CD4-positive, alpha-beta T cell (primary cell): ENCODE measurements at regions not wholly inside any gene's neighbourhood (a gene's known extent, or its start where the extent isn't known, plus 50 kb on each side); places are given as distances from the start of the nearest gene placed in this dataset.

Experiments
- ATAC-seq: fragments of 200-7000 bp; cut with Tn5 transposase; one replicate; pipeline ENCODE4 v1.10.0; 2022; ENCODE audit warnings: mild to moderate bottlenecking; ENCODE audit not compliant: poor library complexity
- CTCF ChIA-PET: fragments of 350-600 bp; sonication (Branson Sonifier 250); formaldehyde crosslinking; loops from one replicate; lab custom pipeline; 2021; ENCODE audit warnings: antibody characterized with exemption, inconsistent platforms; lab: Charles Lee
- POLR2A ChIA-PET: fragments of 350-600 bp; sonication (Branson Sonifier 250); formaldehyde crosslinking; loops from one replicate; lab custom pipeline; 2021; ENCODE audit warnings: antibody characterized with exemption, inconsistent platforms; lab: Charles Lee
- DNase-seq, 14 experiments: peaks; one replicate each; pipeline ENCODE4 v3.0.0-alpha.2; 2013 to 2020; ENCODE audit warnings: mixed read lengths in 2 of 14
- H3K27ac ChIP-seq, 2 donors: one replicate each; pipeline versions ENCODE4 v1.5.1 to v1.7.0; 2013; ENCODE audit warnings: low read length in 2 of 2, low read depth in 1 of 2, mild to moderate bottlenecking in 1 of 2
- H3K27me3 ChIP-seq, 2 experiments: 1 replicate in 1 of 2; 2 replicates in 1 of 2; pipeline versions ENCODE4 v1.6.1 to v1.7.0; 2013; ENCODE audit warnings: low read length in 2 of 2, control low read depth in 1 of 2, mild to moderate bottlenecking in 1 of 2, moderate library complexity in 1 of 2; ENCODE audit not compliant: insufficient read depth in 2 of 2, control insufficient read depth in 1 of 2
- H3K36me3 ChIP-seq: one replicate; pipeline ENCODE4 v1.6.1; 2013; ENCODE audit warnings: low read length, control low read depth; ENCODE audit not compliant: insufficient read depth
- H3K4me1 ChIP-seq: one replicate; pipeline ENCODE4 v1.6.1; 2013; ENCODE audit warnings: low read length, control low read depth; ENCODE audit not compliant: insufficient read depth
- H3K4me3 ChIP-seq: one replicate; pipeline ENCODE4 v1.5.1; 2013; ENCODE audit warnings: mild to moderate bottlenecking, low read length, moderate library complexity
- H3K9me3 ChIP-seq, 2 experiments: 1 replicate in 1 of 2; 2 replicates in 1 of 2; pipeline versions ENCODE4 v1.6.1 to v1.7.0; 2013; ENCODE audit warnings: low read length in 2 of 2, mild to moderate bottlenecking in 2 of 2, control low read depth in 1 of 2, moderate library complexity in 1 of 2; ENCODE audit not compliant: control insufficient read depth in 1 of 2, insufficient read depth in 1 of 2
- H3K27ac Mint-ChIP-seq: one replicate; pipeline ENCODE4 v1.8.0; 2020; ENCODE audit warnings: mixed read lengths
- H3K27me3 Mint-ChIP-seq: one replicate; pipeline ENCODE4 v1.8.0; 2021; ENCODE audit warnings: mixed read lengths
- H3K36me3 Mint-ChIP-seq: one replicate; pipeline ENCODE4 v1.8.0; 2021; ENCODE audit warnings: low read depth, mixed read lengths
- H3K4me1 Mint-ChIP-seq: one replicate; pipeline ENCODE4 v1.8.0; 2021; ENCODE audit warnings: low read depth, mixed read lengths
- H3K4me3 Mint-ChIP-seq: one replicate; pipeline ENCODE4 v1.8.0; 2020; ENCODE audit warnings: mild to moderate bottlenecking, mixed read lengths
- H3K9me3 Mint-ChIP-seq: one replicate; pipeline ENCODE4 v1.8.0; 2020; ENCODE audit warnings: mixed read lengths
- CTCF ChIP-seq: fragments of 200-600 bp; IDR thresholded peaks from one replicate; pipeline ENCODE4 v1.8.0; 2022; ENCODE audit warnings: antibody characterized with exemption, mild to moderate bottlenecking
- intact Hi-C, 2 experiments: fragments of 100-400 bp; cut with DNase I in 1 of 2; cut with micrococcal nuclease in 1 of 2; formaldehyde crosslinking; loops; one replicate each; pipeline versions ENCODE4 v1.15.1 to v1.9.0; 2023 to 2025; cut with DNase I, micrococcal nuclease

- H3K27ac ChIP-seq = no peak overlapping the region
- Mint-ChIP-seq H3K27me3 (no peaks in the 10 kb centered on the region), H3K4me1 (no peaks in the 10 kb centered on the region), H3K9me3 (no peaks in the 10 kb centered on the region), H3K4me3 (no peak overlapping the region), H3K27ac (no peak overlapping the region), H3K36me3 (peaks cover 6% of the 10 kb centered on the region)
- ChIA-PET CTCF (no interaction called here), POLR2A (no interaction called here)
- DNase-seq (peak in 1 of 14 experiments; percentile 4), ATAC-seq (no peak)
- peaks cover 0 to 2% of the 10 kb centered on the region in 2 experiments for H3K27me3 ChIP-seq
- intact Hi-C loops = no loop called here
- no peaks in the 10 kb centered on the region for H3K36me3 ChIP-seq
- no peak for TF ChIP-seq CTCF
- H3K4me1 ChIP-seq = no peaks in the 10 kb centered on the region
- H3K9me3 ChIP-seq = no peaks in the 10 kb centered on the region
- H3K4me3 ChIP-seq = no peak overlapping the region
Measured at GRCh38 chr22:49535126-49535525, 292.5 kb downstream of the BRD1 start.

GRCh38 chr22:49534386-49534785 lies 293.3 kb downstream of the BRD1 start:
- H3K36me3 Mint-ChIP-seq = peaks cover 9% of the 10 kb centered on the region
- POLR2A ChIA-PET = no interaction called here
- peaks cover 0 to 2% of the 10 kb centered on the region in 2 experiments for H3K9me3 ChIP-seq
- no peaks in the 10 kb centered on the region for H3K27me3 Mint-ChIP-seq
- no peak overlapping the region for H3K4me3 Mint-ChIP-seq
- intact Hi-C loops = no loop called here
- no peaks in the 10 kb centered on the region for H3K36me3 ChIP-seq
- no peak for ATAC-seq
- DNase-seq = peak in 1 of 14 experiments; percentile 25
- H3K4me1 Mint-ChIP-seq = no peaks in the 10 kb centered on the region
- H3K4me1 ChIP-seq = no peaks in the 10 kb centered on the region
- TF ChIP-seq CTCF = no peak
- H3K27me3 ChIP-seq = peaks cover 0 to 2% of the 10 kb centered on the region in 2 experiments
- CTCF ChIA-PET = no interaction called here
- H3K27ac ChIP-seq = no peak overlapping the region
- no peak overlapping the region for H3K27ac Mint-ChIP-seq
- H3K9me3 Mint-ChIP-seq = no peaks in the 10 kb centered on the region
- H3K4me3 ChIP-seq = no peak overlapping the region

- Mint-ChIP-seq H3K36me3 (peaks cover 5% of the 10 kb centered on the region), H3K4me3 (no peak overlapping the region), H3K27me3 (no peaks in the 10 kb centered on the region), H3K9me3 (no peaks in the 10 kb centered on the region), H3K27ac (no peak overlapping the region), H3K4me1 (no peaks in the 10 kb centered on the region)
- ChIA-PET POLR2A (no interaction called here), CTCF (no interaction called here)
- intact Hi-C loops = no loop called here
- Histone ChIP-seq H3K4me3 (no peak overlapping the region), H3K9me3 (peaks cover 0 to 6% of the 10 kb centered on the region in 2 experiments), H3K36me3 (no peaks in the 10 kb centered on the region), H3K27ac (no peak overlapping the region), H3K27me3 (peaks cover 0 to 2% of the 10 kb centered on the region in 2 experiments), H3K4me1 (no peaks in the 10 kb centered on the region)
- ATAC-seq = no peak
- DNase-seq = peak in 1 of 14 experiments; percentile 16
- TF ChIP-seq CTCF = no peak
Measured at GRCh38 chr22:49533886-49534285, 293.8 kb downstream of the BRD1 start.
